Type B pancreatic cell (in vitro differentiated cells): ENCODE measurements at regions not wholly inside any gene's neighbourhood (a gene's known extent, or its start where the extent isn't known, plus 50 kb on each side); places are given as distances from the start of the nearest gene placed in this dataset.

Source experiments
- DNase-seq: peaks from one replicate; pipeline ENCODE4 v3.0.0; 2021; ENCODE audit warnings: mixed read lengths; ENCODE audit not compliant: unreplicated experiment; ENCODE audit errors: extremely low spot score
- H3K27ac Mint-ChIP-seq: 2 replicates; pipeline ENCODE4 v1.8.0; 2021; ENCODE audit warnings: mild to moderate bottlenecking, mixed read lengths
- H3K27me3 Mint-ChIP-seq: 2 replicates; pipeline ENCODE4 v1.8.0; 2021; ENCODE audit warnings: mixed read lengths
- H3K36me3 Mint-ChIP-seq: 2 replicates; pipeline ENCODE4 v1.8.0; 2021; ENCODE audit warnings: mixed read lengths
- H3K4me1 Mint-ChIP-seq: one replicate; pipeline ENCODE4 v1.8.0; 2021; ENCODE audit warnings: mixed read lengths; ENCODE audit not compliant: unreplicated experiment
- H3K4me3 Mint-ChIP-seq: 2 replicates; pipeline ENCODE4 v1.8.0; 2021; ENCODE audit warnings: mild to moderate bottlenecking, mixed read lengths
- H3K9me3 Mint-ChIP-seq: 2 replicates; pipeline ENCODE4 v1.8.0; 2021; ENCODE audit warnings: mixed read lengths
- TF ChIP-seq, protein P1 (sequence below): fragments of 200-600 bp; sonication (generic); conservative IDR thresholded peaks from 2 replicates; pipeline ENCODE4 v1.5.0; 2021; ENCODE audit warnings: antibody characterized with exemption, mild to moderate bottlenecking

DNA sequence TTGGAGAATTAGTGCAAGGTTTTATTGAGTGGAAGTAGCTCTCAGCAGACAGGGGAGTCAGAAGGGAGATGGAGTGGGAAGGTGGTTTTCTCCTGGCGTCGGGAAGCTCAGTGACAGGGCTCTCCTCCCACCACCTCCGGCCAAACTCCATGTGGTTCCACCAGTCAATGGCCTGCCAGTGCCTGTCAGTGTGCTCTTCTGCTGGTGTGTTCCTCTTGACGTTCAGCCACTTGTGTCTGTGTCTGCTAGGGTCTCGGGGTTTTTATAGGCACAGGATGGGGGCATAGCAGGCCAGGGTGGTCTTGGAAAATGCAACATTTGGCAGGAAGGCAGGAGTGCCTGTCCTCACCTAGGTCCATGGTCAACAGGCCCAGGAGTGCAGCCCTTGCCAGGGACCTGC is 506.7 kb upstream of the KIF2B start:
- Mint-ChIP-seq H3K27ac (no peak overlapping the region), H3K4me1 (no peaks in the 10 kb centered on the region), H3K36me3 (no peaks in the 10 kb centered on the region)

DNA sequence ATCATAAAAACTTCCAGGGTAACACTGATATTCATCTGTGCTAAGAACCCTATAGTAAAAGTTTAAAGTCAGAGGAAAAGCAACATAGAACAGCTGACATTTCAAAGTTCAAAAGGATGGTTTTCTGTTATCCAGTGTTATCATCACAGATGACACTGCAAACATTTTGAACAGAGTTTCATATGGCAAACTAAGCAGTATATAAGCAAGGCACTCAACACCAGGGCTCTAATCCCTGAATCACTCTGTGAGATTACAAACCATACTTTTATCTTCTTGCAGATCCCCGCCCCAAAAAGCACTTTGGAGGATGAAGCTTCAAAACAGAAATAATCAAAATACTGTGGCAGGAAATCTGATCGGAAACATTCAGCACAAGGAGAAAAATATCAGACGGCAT is 508.2 kb upstream of the KIF2B start:
- Mint-ChIP-seq H3K4me1 (no peaks in the 10 kb centered on the region), H3K27me3 (no peaks in the 10 kb centered on the region), H3K36me3 (no peaks in the 10 kb centered on the region), H3K27ac (no peak overlapping the region), H3K4me3 (no peak overlapping the region), H3K9me3 (peaks cover 6% of the 10 kb centered on the region)
- DNase-seq, result no peak
- TF ChIP-seq, protein P1, sequence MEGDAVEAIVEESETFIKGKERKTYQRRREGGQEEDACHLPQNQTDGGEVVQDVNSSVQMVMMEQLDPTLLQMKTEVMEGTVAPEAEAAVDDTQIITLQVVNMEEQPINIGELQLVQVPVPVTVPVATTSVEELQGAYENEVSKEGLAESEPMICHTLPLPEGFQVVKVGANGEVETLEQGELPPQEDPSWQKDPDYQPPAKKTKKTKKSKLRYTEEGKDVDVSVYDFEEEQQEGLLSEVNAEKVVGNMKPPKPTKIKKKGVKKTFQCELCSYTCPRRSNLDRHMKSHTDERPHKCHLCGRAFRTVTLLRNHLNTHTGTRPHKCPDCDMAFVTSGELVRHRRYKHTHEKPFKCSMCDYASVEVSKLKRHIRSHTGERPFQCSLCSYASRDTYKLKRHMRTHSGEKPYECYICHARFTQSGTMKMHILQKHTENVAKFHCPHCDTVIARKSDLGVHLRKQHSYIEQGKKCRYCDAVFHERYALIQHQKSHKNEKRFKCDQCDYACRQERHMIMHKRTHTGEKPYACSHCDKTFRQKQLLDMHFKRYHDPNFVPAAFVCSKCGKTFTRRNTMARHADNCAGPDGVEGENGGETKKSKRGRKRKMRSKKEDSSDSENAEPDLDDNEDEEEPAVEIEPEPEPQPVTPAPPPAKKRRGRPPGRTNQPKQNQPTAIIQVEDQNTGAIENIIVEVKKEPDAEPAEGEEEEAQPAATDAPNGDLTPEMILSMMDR, result no peak

More for the DNA sequence above, 506.7 kb upstream of the KIF2B start:
- DNase-seq, result no peak
- no peaks in the 10 kb centered on the region for H3K27me3 Mint-ChIP-seq
- TF ChIP-seq, protein P1, result no peak
- H3K4me3 Mint-ChIP-seq, result no peak overlapping the region
- peaks cover 6% of the 10 kb centered on the region for H3K9me3 Mint-ChIP-seq

DNA sequence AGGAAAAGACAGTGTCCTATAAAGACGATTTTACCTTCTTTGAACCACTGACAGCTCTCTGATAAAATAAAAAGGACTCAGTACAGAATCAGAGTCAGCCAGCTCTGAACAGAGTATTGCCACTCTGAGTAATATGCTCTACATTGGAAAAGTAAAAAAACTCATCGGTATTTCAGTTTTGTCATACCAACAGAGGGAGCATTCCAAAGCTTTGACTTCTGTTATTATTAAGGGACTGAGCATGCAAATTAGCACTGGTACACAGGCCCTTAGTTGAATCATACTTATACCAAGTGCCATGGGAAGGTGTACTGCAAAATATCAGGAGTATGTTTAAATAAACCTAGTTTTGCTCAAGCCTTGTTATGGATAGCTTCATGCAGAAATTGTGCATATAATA is 509.0 kb upstream of the KIF2B start:
- Mint-ChIP-seq H3K9me3 (peaks cover 11% of the 10 kb centered on the region), H3K36me3 (no peaks in the 10 kb centered on the region), H3K27me3 (no peaks in the 10 kb centered on the region), H3K4me3 (no peak overlapping the region), H3K4me1 (no peaks in the 10 kb centered on the region), H3K27ac (no peak overlapping the region)
- DNase-seq, result no peak
- TF ChIP-seq, protein P1, result no peak

DNA sequence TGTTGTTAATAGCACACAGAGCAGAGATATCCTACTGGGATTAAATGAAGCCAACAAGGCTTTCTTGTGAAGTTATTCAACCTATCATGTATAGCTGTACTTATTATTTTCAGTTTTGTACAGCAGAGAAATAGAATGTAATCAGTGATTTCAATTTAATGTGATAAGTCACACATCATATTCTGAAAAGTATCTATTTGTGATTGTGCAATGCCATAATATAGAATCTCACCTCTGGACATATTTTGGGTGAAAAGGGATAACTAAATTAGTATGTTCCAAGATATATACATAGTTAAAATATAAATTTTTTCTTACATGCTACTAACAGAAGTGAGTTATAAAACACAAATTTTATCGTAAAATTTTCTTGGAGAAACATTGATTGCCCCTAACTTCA is 544.3 kb upstream of the KIF2B start:
- Mint-ChIP-seq H3K9me3 (no peaks in the 10 kb centered on the region), H3K4me1 (no peaks in the 10 kb centered on the region)

DNA sequence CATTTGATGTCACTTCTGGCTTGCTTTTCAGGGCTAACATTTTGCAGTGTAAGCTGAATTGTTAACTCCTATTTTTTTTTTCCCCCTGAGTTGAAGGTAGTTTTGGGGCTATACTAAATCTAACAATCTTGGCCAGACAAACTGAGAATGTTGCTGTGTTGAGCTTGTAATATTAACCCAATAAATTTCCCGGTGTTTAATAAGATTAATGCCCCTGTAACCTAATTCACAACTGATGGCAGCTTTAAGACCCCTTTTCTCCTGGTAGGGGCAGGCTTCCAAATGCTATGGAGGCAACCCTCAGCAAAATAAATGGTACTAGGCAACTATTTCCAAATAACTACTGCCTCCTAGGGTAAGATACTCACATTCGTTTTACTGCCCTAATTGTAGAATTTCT is 549.6 kb upstream of the KIF2B start:
- no peaks in the 10 kb centered on the region for H3K27me3 Mint-ChIP-seq
- no peak overlapping the region for H3K4me3 Mint-ChIP-seq
- H3K4me1 Mint-ChIP-seq, result no peaks in the 10 kb centered on the region
- no peak for DNase-seq
- H3K27ac Mint-ChIP-seq, result no peak overlapping the region
- TF ChIP-seq, protein P1, result no peak
- no peaks in the 10 kb centered on the region for H3K9me3 Mint-ChIP-seq
- H3K36me3 Mint-ChIP-seq, result no peaks in the 10 kb centered on the region

More for the DNA sequence above, 544.3 kb upstream of the KIF2B start:
- H3K27me3 Mint-ChIP-seq, result no peaks in the 10 kb centered on the region
- TF ChIP-seq, protein P1, result no peak
- H3K36me3 Mint-ChIP-seq, result no peaks in the 10 kb centered on the region
- no peak overlapping the region for H3K4me3 Mint-ChIP-seq
- H3K27ac Mint-ChIP-seq, result no peak overlapping the region
- no peak for DNase-seq

DNA sequence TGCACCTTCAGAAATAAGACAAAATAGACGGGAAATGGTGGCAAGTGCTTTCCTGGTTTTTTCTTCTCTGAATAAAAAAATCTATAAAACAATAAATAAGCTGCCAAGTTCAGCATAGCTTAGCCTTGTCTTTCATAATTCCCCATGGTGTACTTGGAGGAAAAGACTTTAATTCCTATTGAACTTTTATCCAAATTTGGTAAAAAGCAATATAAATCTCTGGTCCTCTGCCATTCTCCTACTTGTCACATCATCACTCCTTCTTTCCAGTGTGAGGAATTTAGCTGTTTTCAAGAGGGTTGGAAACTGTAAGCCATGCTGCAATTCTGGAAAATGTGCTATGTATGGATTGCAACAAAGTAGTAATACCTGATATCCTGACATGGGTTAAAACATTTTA is 551.8 kb upstream of the KIF2B start:
- Mint-ChIP-seq H3K4me3 (no peak overlapping the region), H3K4me1 (no peaks in the 10 kb centered on the region), H3K36me3 (no peaks in the 10 kb centered on the region), H3K27me3 (no peaks in the 10 kb centered on the region), H3K27ac (no peak overlapping the region), H3K9me3 (no peaks in the 10 kb centered on the region)
- TF ChIP-seq, protein P1, result no peak
- no peak for DNase-seq
